Astrocyte of the spinal cord (primary cell): ENCODE measurements at regions not wholly inside any gene's neighbourhood (a gene's known extent, or its start where the extent isn't known, plus 50 kb on each side); places are given as distances from the start of the nearest gene placed in this dataset.

Experiments used
- DNase-seq: peaks from one replicate; pipeline ENCODE4 v3.0.0; 2011; ENCODE audit warnings: low read depth, low spot score
- H3K4me3 ChIP-seq: 2 replicates; pipeline ENCODE4 v1.5.1; 2011; ENCODE audit warnings: low read depth, mild to moderate bottlenecking, low read length, moderate library complexity
- CTCF ChIP-seq: IDR thresholded peaks from 2 replicates; pipeline ENCODE4 v1.5.1; 2012; ENCODE audit warnings: low read depth, mild to moderate bottlenecking, low read length, inconsistent platforms
- in situ Hi-C: cut with HindIII; loops from 2 replicates; pipeline ENCODE4 v1.10.0; 2017; ENCODE audit warnings: low sequenced_read_pairs

- no peak for DNase-seq
- in situ Hi-C loops, result no loop called here
- TF ChIP-seq CTCF, result no peak
- no peak overlapping the region for H3K4me3 ChIP-seq
Observed at GRCh38 chr11:119932828-119933562, 204.0 kb upstream of the NECTIN1 start.

- in situ Hi-C loops, result no loop called here
- DNase-seq, result no peak
- no peak overlapping the region for H3K4me3 ChIP-seq
- no peak for TF ChIP-seq CTCF
Observed at GRCh38 chr11:119928047-119928446, 199.0 kb upstream of the NECTIN1 start.

- no peak overlapping the region for H3K4me3 ChIP-seq
- in situ Hi-C loops, result no loop called here
- no peak for TF ChIP-seq CTCF
- DNase-seq, result no peak
Observed at GRCh38 chr11:119924017-119924416, 195.0 kb upstream of the NECTIN1 start.

GRCh38 chr11:119921571-119921970 is 192.6 kb upstream of the NECTIN1 start:
- H3K4me3 ChIP-seq, result no peak overlapping the region
- in situ Hi-C loops, result no loop called here
- no peak for DNase-seq
- TF ChIP-seq CTCF, result no peak

GRCh38 chr11:119920666-119921387 is 191.8 kb upstream of the NECTIN1 start:
- no peak overlapping the region for H3K4me3 ChIP-seq
- no peak for TF ChIP-seq CTCF
- in situ Hi-C loops, result no loop called here
- DNase-seq, result no peak

GRCh38 chr11:119919656-119920055 is 190.7 kb upstream of the NECTIN1 start:
- in situ Hi-C loops, result no loop called here
- no peak overlapping the region for H3K4me3 ChIP-seq
- TF ChIP-seq CTCF, result no peak
- DNase-seq, result no peak
